Astrocyte of the cerebellum (primary cell): ENCODE measurements at regions not wholly inside any gene's neighbourhood (a gene's known extent, or its start where the extent isn't known, plus 50 kb on each side); places are given as distances from the start of the nearest gene placed in this dataset.
"Not testable (repeated sequence)": the region's sequence is repeated elsewhere in the genome, so short reads cannot be mapped to it uniquely, and the experiment has no call there.

Experiments used
- DNase-seq: peaks from one replicate; pipeline ENCODE4 v3.0.0-alpha.2; 2011; ENCODE audit warnings: low read depth
- H3K4me3 ChIP-seq: 2 replicates; pipeline ENCODE4 v1.5.1; 2011; ENCODE audit warnings: mild to moderate bottlenecking, low read depth, low read length, moderate library complexity
- in situ Hi-C: cut with HindIII; loops from 2 replicates; pipeline ENCODE4 v1.10.0; 2017; ENCODE audit warnings: low sequenced_read_pairs
- TF ChIP-seq, protein P1 (sequence below): IDR thresholded peaks from 2 replicates; pipeline ENCODE4 v1.5.1; 2012; ENCODE audit warnings: low read length, low read depth, moderate library complexity, mild to moderate bottlenecking; ENCODE audit errors: missing control alignments

DNA sequence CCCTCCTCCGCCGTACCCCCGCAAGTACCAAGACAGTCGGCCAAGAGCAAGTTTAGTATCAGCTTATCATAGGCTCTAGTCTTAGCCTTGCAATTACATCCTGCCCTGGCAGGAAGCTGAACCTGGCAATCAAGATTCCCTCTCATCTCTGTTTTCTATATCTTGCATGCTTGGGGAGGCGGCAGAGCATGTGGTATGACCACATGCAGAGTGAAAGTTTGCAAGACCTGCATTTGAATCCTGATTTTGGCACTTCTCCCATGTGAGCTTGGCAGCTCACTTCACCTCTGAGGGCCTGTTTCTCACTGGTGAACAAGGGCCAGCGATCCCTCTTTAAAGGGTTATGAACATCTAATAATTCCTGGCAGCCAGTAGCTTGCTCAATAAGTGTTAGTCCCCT lies 106.1 kb upstream of the FRMD4B start:
- TF ChIP-seq, protein P1, sequence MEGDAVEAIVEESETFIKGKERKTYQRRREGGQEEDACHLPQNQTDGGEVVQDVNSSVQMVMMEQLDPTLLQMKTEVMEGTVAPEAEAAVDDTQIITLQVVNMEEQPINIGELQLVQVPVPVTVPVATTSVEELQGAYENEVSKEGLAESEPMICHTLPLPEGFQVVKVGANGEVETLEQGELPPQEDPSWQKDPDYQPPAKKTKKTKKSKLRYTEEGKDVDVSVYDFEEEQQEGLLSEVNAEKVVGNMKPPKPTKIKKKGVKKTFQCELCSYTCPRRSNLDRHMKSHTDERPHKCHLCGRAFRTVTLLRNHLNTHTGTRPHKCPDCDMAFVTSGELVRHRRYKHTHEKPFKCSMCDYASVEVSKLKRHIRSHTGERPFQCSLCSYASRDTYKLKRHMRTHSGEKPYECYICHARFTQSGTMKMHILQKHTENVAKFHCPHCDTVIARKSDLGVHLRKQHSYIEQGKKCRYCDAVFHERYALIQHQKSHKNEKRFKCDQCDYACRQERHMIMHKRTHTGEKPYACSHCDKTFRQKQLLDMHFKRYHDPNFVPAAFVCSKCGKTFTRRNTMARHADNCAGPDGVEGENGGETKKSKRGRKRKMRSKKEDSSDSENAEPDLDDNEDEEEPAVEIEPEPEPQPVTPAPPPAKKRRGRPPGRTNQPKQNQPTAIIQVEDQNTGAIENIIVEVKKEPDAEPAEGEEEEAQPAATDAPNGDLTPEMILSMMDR, result no peak
- in situ Hi-C loops, result no loop called here
- no peak for DNase-seq
- no peak overlapping the region for H3K4me3 ChIP-seq

DNA sequence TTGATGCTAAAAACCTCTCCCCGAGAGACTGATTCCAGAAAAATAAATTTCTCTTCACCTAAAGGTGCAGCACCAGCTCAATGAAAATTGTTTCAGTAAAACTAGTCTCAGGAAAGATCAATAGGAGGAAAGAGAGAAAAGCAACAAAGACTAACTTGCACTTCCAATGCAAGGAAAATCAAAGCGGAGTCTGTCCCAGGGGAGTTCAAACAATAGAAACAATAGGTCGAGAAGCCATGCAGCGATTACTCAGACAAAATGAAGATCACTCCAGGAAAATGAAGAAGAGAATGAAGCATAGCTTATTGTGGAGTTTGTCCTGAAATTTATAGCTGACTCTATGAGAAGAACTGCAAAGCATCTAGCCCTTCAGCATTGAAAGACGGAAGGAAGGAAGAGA lies 105.1 kb upstream of the FRMD4B start:
- TF ChIP-seq, protein P1, result no peak
- in situ Hi-C loops, result no loop called here
- no peak overlapping the region for H3K4me3 ChIP-seq
- no peak for DNase-seq

DNA sequence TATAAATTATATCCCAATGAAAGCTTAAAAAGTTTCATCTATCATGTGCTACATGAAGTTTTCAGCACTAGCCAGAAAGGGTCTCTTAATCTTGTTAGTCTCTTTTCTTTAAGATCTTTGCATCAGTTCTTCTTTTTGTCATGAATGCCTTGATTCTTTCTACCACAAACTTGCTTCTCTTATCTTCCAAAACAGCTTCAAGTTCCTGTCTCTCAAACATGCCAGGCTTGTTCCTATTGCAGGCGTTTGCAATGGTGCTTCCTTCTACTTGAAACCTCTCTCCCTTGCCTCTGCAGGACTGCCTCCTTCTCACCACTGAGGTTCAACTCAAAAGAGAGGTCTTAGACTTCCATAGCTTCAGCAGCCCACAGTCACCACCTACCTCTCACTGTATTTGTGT lies 104.3 kb upstream of the FRMD4B start:
- TF ChIP-seq, protein P1, result no peak
- in situ Hi-C loops, result no loop called here
- H3K4me3 ChIP-seq, result no peak overlapping the region
- no peak for DNase-seq

DNA sequence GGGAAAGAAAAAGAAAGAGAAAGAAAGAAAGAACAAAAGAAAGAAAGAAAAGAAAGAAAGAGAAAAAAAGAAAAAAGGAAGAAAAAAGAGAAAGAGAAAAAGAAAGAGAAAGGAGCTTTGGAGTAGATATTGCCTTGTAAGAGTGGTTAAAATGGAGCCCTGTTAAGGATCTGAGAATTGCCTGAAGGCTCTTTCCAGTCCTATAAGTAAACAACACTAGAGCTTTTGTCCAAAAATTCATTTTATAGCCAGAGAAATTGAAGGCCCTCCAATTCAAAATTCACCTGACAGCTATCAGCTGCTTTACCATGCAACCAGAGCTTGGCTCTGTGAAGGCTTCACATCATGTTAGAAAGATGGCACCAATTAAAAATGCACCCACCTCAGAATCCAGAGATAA lies 102.1 kb upstream of the FRMD4B start:
- TF ChIP-seq, protein P1, result no peak
- in situ Hi-C loops, result no loop called here

DNA sequence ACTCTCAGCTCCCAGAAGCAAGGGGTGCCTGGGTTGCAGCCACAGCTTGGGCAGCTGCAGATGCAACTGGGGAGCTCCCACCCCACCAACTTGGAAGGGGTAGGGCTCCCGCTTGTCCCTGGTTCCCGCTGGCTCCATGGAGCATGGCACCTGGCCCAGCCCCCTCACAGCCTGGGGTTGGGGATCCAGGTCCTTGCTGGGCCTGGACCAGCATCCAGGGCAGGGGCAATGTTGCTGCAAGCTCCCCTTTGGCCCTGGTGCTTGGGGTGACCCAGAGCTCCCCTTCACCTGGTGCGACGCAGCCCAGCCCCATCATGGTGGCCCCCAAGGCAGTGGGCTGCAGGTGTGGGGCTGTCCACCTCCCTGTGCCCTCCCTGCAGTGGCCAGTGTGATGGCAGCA lies 99.6 kb upstream of the FRMD4B start:
- H3K4me3 ChIP-seq, result no peak overlapping the region
- in situ Hi-C loops, result no loop called here
- DNase-seq, result no peak
- TF ChIP-seq, protein P1, result no peak

More for the DNA sequence above, 102.1 kb upstream of the FRMD4B start:
- DNase-seq, result no peak
- no peak overlapping the region for H3K4me3 ChIP-seq

DNA sequence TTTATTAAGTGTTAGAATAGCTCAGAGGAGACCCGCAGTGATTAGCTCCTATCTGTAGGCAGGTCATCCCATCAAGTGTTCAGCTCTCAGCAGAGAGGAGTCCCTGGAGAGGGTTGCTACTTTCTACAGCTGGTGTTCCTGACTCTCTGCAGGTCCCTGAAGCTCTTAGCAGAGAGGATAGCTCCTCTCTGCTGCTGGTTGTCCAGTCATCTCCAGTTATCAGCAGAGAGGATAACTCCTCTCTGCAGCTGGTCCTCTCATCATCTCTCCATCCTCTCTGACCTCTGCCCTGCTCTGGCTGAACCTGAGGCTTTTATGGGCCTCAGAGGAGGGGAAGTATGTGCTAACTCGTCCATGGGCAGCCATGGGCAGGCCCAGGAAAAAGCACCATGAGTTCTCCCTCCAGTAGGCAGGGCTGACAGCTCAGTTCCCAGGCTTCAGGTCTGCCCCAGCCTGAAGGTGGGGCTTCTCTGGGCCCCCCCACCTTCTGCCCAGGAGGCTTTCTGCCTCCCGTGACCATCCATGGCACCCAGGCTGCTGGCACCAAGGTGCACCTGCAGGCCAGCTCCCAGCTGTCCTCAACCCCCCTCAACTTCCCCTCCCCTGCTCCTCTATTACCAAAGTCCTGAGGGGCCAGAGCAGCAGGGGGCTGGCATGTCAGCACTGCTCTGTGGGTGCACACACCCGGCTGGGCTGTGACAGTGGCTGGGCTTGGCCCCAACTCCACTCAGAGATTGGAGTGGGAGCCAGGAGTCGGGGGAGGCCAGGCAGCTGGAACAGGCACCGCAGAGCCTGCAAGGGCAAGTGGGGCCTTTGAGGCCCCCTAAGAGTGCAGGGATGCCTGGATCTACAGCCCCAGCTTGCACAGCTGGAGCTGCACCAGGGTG lies 98.9 kb upstream of the FRMD4B start:
- no peak for DNase-seq
- no peak overlapping the region for H3K4me3 ChIP-seq
- TF ChIP-seq, protein P1, result no peak
- in situ Hi-C loops, result no loop called here

DNA sequence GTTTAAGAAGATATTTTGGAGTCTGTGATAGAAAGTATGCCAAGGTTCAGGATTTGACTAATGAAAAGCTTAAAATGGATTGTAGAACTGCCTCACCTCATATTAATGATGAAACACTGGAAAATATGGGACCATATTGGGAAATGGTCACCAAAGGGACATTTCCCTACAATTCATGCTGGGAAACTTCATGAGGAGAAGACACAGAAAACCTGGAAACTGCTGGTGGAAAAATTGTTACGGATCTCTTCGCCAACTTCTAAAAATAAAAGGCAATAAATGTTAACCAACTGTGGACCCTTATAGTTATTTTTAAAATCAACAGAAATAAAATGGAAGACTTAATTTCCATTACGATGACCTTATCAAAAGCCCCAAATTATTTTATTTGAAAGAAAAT lies 97.6 kb upstream of the FRMD4B start:
- no peak overlapping the region for H3K4me3 ChIP-seq
- in situ Hi-C loops, result no loop called here
- TF ChIP-seq, protein P1, result no peak

DNA sequence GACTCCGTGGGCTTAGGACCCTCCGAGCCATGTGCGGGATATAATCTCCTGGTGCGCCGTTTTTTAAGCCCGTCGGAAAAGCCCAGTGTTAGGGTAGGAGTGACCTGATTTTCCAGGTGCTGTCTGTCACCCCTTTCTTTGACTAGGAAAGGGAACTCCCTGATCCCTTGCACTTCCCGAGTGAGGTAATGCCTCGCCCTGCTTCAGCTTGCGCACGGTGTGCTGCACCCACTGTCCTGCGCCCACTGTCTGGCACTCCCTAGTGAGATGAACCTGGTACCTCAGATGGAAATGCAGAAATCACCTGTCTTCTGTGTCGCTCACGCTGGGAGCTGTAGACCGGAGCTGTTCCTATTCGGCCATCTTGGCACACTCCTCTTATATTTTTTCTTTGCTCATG lies 95.1 kb upstream of the FRMD4B start:
- in situ Hi-C loops, H3K4me3 ChIP-seq, DNase-seq: not testable (repeated sequence)

More for the DNA sequence above, 97.6 kb upstream of the FRMD4B start:
- DNase-seq, result no peak
